ENCODE measurements at regions not wholly inside any gene's neighbourhood (a gene's known extent, or its start where the extent isn't known, plus 50 kb on each side); places are given as distances from the start of the nearest gene placed in this dataset.
"Not testable (repeated sequence)": the region's sequence is repeated elsewhere in the genome, so short reads cannot be mapped to it uniquely, and the experiment has no call there.

DNA sequence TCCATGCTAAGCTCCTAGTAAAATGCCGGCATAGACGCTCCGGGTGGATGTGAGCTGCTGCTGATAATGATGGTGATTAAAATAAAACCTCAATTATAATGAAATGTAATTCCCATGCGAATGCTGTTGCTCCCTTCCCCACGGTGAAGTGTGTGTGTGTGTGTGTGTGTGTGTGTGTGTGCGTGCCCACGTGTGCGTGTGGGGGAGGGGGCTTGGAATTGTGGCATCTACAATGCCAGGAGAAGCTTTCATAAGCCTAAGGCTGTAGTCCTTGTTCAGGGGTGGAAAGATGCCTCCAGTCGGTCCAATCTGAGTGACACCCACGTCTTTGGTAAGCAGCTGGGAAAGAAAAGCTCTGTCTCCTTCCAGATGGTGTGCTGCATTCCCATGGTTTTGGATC, 137.9 kb downstream of the CDH26 start:
- DNase-seq (ENCODE audit: low spot score) = no peak

DNA sequence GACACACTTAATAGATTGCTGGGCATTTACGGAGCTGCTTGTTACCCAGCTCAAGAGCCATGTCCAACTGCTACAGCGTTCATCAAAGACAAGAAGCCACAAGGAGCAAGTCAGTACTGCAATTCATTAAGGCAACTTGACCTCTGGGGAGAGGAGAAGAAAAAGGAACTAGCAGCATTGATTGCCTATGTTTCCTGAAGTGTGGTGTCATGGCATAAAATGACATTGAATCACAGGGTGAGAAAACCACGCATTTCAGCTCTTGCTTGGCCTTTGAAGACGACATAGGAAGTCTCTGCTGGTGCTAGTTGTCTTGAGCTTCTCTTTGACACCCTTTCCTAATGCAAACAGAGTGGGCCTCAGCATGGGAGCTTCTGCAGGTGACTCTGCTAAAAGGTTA, 139.1 kb downstream of the CDH26 start:
- no peak for DNase-seq (ENCODE audit: low spot score)

- DNase-seq (ENCODE audit: low spot score) = no peak
Observed at GRCh38 chr20:60100780-60101179, 142.6 kb downstream of the CDH26 start.

DNA sequence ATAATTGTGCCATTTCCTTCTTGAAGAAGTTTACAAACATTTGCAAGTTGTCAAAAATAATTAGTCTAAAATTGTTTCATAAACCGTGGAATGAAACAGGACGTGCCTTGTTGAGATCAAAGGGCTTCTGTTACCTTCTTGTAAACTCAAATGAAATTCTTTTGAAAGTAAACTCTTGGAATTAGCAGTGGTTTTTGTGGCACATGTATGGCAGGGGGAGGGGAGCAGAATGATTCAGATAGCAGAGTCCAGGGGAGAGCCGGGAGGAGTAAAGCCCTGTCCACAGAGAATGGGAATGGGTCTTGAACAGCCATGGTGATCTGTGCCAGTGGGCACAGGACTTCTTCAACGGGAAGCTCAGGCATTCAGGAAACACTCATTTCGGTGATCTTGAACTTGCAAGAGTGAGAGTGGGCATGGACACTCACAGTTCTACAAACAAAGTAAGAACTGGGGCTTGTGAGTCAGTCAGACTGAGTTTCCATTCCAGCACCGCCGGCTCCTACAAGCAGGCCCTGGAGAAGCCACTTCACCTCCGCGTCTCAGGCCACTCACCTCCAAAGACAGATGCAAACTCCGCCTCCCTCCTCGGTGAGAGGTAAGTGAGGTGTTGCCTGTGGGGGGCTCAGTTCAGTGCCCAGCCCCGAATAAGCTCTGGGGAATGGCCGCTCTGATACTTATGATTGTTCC, 143.1 kb downstream of the CDH26 start:
- no peak for DNase-seq (ENCODE audit: low spot score)

DNA sequence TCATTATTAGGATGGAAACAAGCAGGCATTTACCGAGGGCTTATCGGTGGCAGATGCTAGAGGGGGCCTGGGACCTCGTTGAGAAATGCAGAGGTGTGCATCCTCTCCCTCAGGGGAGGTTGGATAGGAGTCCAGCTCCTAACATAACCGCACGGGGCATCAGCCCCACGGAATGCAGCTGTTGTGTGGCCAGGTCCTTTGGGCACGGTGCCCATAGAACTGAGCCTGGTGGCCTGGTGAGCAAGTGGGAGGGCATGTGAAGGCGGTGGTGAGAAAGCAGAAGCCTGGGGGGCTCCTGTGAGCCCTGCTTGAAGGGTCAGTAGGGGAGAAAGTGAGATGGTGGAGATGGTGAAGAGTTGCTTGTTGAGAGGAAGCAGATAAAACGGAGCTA, 143.7 kb downstream of the CDH26 start:
- no peak for DNase-seq (ENCODE audit: low spot score)

- DNase-seq (ENCODE audit: low spot score) = no peak
Observed at GRCh38 chr20:60102665-60103210, 144.5 kb downstream of the CDH26 start.

DNA sequence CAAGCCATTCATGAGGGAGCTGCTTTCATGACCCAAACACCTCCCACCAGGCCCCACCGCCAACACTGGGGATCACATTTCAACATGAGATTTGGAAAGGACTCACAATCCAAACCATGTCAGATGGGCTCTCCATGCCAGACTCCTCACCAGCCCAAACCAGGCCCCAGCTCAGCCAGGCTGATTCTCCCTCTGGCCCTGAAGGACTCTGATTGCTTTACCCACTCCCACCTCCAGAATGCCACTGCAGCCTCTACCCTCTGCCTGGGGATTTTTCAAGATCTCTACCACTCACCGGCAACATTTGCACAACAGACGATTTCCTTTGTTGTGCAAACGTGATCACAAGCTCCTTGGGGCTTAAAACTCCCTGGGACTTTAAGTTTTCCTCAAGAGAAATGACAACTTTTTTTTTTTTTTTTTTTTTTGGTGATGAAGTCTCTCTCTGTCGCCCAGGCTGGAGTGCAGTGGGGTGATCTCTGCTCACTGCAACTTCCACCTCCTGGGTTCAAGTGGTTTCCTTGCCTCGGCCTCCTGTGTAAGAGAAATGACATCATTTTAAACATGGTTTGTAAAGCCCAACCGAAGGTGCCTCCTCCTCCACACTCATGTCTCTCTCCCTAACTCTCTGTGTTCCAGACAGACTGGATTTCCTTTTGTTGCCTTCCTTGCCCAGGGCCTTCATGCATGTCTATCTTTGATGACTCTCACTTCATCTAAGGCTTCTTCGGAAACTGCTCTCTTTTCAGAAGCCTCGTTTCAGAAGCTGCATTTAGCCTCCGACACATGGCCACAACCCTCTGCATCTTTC, 147.0 kb downstream of the CDH26 start:
- no peak for DNase-seq (ENCODE audit: low spot score)

- DNase-seq (ENCODE audit: low spot score) = not testable (repeated sequence)
Observed at GRCh38 chr20:60106186-60106585, 148.0 kb downstream of the CDH26 start.

- no peak for DNase-seq (ENCODE audit: low spot score)
Observed at GRCh38 chr20:60107621-60108390, 149.6 kb downstream of the CDH26 start.

DNA sequence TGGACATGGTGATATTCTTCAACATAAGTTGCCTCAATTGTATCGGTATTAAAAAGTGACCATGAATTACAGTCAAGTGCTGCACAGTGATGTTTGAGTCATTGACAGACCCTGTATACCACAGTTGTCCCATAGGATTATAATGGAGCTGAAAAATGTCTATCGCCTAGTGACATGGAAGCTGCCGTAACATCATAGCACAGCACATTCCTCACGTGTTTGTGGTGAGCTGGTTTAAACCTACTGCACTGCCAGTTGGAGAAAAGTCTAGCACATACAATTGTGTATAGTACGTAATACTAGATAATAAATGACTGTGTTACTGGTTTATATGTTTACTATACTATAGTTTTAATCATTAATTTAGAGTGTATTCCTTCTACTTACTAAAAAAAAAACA, 150.2 kb downstream of the CDH26 start:
- no peak for DNase-seq (ENCODE audit: low spot score)

- no peak for DNase-seq (ENCODE audit: low spot score)
Observed at GRCh38 chr20:60113024-60113724, 155.0 kb downstream of the CDH26 start.

DNA sequence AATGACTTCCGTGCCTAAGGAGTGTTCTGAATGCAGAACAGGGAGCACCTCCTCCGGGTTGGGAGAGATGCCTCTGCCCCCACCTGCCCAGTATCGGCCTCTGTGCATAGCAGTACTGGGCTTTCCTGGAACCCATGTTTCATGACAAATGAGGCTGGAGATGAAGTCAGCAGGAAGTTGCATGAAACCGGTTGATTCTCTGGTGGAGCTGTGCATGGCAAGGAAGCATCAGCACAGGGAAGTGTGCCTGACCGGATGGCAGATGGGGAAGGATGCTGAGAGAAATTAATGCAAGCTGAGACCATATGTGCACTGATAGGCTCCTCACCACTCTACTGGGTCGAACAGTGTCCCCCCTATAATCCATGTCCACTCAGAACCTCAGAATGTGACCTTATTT, 155.5 kb downstream of the CDH26 start:
- DNase-seq (ENCODE audit: low spot score) = no peak

GRCh38 chr20:60115451-60115850, 157.2 kb downstream of the CDH26 start:
- no peak for DNase-seq (ENCODE audit: low spot score)

DNA sequence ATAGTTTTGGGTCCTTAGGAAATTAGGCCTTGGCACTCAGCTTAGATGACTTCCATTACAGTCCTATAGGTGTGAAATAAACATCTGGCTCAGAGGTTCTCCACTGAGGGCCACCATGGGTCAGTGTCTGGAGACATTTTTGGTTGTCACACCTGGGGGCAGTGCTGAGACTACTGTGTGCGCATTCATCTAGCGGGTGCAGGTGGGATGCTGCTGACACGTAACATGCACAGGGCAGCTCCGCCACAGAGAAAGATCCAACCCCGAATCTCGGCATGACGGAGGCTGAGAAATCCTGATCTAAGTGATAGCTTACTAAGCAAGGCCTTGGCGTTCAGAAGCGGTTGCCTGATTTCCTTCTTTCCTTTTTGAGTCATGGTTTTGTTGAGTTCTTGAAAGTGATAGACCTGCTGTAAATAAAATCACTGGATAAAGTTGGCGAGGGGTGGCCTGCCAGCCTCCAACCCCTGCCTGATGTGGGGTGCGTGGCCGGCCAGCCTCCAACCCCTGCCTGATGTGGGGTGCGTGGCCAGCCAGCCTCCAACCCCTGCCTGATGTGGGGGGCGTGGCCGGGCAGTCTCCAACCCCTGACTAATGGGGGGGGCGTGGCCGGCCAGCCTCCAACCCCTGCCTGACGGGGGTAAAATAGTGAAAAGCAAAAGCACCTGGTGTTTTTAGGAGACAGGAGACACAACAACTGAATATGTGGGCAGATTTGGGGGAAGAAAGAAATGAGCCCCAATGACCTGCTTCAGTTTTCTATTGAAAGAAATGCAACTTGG, 158.1 kb downstream of the CDH26 start:
- DNase-seq (ENCODE audit: low spot score) = no peak

GRCh38 chr20:60117065-60117464, 158.8 kb downstream of the CDH26 start:
- DNase-seq (ENCODE audit: low spot score) = no peak

- DNase-seq (ENCODE audit: low spot score) = no peak
Observed at GRCh38 chr20:60121903-60122302, 163.7 kb downstream of the CDH26 start.

DNA sequence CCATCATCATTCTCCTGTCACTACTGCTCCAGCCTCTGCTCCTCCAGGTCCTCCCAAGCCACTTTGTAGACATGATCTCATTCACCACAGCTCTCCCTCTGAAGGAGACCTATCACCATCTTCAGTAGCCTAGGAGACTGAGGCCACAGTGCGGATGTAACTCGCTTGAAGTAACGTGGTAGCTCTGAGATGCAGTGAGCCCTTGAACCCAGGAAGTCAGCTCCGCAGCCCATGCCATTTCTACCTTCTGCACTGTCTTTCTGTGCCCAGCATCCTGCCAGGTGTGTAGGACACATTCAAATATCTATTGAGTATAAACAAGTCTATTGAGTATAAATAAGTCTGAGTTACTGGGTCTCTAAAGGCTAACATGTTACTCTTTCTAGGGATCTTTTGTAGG, 164.4 kb downstream of the CDH26 start:
- no peak for DNase-seq (ENCODE audit: low spot score)

GRCh38 chr20:60123096-60123495, 164.9 kb downstream of the CDH26 start:
- no peak for DNase-seq (ENCODE audit: low spot score)

DNA sequence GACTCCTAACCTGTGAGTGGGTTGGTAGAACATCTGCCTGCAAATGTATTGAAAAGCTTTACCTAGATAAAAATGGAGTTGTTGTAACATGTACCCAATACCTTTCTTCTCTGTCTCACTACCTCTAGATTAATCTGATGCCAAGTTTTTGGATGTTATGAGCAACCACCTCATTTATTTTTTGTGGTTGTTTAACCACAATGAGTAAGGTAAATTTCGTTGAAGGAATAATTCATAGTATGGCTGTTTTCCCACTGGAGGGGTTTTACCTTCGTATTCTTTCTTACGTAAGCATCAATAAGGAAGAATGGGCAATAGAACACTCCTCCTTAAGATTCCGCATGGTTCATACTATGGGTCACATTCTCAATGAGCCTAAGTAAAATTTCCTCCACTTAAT, 165.4 kb downstream of the CDH26 start:
- DNase-seq (ENCODE audit: low spot score) = no peak

DNA sequence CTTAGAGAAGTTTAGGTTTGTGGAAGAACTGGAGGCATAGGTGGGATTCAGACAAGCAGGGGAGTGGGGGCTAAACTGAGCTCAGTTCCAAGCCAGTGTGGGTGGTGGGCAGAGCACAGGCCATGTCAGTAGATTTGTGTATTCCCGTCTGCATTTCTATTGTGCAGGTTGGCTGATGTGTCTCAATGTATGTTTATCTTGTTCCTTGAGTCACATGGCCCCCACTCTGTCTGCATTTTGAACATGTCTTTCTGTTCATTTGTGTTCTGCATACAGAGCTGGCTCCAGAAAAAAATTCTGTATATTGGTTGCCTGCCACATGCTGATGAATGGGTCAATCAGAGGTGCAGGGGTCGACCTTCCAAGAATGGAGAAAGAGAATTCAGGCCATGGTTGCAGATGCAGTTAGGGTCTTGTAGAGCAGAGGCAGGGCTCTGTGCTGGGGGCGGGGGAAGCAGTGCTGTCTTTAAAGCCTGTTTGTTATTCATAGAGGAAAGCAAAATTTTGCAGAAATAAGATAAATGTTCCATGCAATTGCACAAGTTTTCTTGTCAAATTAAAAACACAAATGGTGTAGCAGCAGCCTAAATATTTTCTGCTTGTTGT, 166.7 kb downstream of the CDH26 start:
- no peak for DNase-seq (ENCODE audit: low spot score)

- no peak for DNase-seq (ENCODE audit: low spot score)
Observed at GRCh38 chr20:60125513-60125912, 167.3 kb downstream of the CDH26 start.

Data from CD4-positive, alpha-beta T cell treated with Interleukin-6 at 100 ng/mL for 8 hours (primary cell).